ENCODE measurements at regions not wholly inside any gene's neighbourhood (a gene's known extent, or its start where the extent isn't known, plus 50 kb on each side); places are given as distances from the start of the nearest gene placed in this dataset.

DNA sequence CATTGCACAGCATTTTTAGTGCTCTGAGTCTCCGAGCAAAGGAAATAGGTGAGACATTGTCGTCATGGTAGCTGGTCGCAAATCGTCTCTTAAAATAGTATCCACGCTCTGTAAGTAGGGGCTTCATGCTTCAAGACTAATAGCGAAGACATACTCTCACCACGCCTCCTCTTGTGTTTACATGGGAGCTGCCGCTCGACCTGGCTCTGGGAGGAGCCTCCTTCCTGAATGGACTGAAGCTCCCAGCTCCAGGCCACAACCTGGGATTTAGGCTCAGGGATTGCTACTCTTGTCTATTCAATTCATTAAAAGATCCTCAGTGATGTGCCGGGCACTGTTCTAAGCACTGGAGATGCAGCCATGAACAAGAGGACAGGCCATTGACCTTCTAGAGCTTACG is 196.1 kb upstream of the GALNT17 start:
- no peaks in the 10 kb centered on the region for H3K27me3 ChIP-seq (ENCODE audit: insufficient read depth, poor library complexity, severe bottlenecking)
- no peak for DNase-seq (ENCODE audit: low read depth in 1 of 2, low spot score in 1 of 2)
- TF ChIP-seq SPI1 (IDR thresholded peaks at IDR 0.05; ENCODE audit: borderline replicate concordance, low read depth) (no peak), GABPA (IDR thresholded peaks at IDR 0.05; ENCODE audit: low read depth) (no peak), POLR2AphosphoS5 (IDR thresholded peaks at IDR 0.05; ENCODE audit: low read depth) (no peak)
- TF ChIP-seq, protein P1, sequence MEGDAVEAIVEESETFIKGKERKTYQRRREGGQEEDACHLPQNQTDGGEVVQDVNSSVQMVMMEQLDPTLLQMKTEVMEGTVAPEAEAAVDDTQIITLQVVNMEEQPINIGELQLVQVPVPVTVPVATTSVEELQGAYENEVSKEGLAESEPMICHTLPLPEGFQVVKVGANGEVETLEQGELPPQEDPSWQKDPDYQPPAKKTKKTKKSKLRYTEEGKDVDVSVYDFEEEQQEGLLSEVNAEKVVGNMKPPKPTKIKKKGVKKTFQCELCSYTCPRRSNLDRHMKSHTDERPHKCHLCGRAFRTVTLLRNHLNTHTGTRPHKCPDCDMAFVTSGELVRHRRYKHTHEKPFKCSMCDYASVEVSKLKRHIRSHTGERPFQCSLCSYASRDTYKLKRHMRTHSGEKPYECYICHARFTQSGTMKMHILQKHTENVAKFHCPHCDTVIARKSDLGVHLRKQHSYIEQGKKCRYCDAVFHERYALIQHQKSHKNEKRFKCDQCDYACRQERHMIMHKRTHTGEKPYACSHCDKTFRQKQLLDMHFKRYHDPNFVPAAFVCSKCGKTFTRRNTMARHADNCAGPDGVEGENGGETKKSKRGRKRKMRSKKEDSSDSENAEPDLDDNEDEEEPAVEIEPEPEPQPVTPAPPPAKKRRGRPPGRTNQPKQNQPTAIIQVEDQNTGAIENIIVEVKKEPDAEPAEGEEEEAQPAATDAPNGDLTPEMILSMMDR (IDR thresholded peaks at IDR 0.05; ENCODE audit: insufficient read depth, low read length), result no peak
- TF ChIP-seq, protein P2, sequence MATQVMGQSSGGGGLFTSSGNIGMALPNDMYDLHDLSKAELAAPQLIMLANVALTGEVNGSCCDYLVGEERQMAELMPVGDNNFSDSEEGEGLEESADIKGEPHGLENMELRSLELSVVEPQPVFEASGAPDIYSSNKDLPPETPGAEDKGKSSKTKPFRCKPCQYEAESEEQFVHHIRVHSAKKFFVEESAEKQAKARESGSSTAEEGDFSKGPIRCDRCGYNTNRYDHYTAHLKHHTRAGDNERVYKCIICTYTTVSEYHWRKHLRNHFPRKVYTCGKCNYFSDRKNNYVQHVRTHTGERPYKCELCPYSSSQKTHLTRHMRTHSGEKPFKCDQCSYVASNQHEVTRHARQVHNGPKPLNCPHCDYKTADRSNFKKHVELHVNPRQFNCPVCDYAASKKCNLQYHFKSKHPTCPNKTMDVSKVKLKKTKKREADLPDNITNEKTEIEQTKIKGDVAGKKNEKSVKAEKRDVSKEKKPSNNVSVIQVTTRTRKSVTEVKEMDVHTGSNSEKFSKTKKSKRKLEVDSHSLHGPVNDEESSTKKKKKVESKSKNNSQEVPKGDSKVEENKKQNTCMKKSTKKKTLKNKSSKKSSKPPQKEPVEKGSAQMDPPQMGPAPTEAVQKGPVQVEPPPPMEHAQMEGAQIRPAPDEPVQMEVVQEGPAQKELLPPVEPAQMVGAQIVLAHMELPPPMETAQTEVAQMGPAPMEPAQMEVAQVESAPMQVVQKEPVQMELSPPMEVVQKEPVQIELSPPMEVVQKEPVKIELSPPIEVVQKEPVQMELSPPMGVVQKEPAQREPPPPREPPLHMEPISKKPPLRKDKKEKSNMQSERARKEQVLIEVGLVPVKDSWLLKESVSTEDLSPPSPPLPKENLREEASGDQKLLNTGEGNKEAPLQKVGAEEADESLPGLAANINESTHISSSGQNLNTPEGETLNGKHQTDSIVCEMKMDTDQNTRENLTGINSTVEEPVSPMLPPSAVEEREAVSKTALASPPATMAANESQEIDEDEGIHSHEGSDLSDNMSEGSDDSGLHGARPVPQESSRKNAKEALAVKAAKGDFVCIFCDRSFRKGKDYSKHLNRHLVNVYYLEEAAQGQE (IDR thresholded peaks at IDR 0.05; ENCODE audit: insufficient replicate concordance, low read depth), result no peak
- no peak overlapping the region for H3K27ac ChIP-seq (replicated peaks)
- H3K4me3 ChIP-seq (replicated peaks; ENCODE audit: insufficient read depth, low read length), result no peak overlapping the region

DNA sequence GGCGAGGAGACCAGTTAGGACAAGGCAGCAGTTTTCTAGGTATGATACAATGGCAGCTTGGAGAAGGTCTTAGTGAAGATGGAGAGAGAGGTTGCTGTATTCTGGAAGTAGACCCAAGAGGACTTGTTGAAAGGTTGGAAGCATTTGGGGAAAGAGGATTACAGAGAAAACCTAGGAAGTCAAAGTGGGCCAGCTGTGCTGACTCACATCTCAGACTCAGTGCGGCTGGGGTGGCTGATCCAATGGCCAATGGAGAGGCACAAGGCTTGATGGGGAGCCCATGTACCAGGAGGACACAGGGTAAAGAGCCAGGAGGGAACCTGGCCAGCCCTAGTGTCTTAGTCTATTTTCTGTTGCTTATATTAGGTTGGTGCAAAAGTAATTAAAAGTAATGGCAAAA is 194.5 kb upstream of the GALNT17 start:
- TF ChIP-seq SPI1 (IDR thresholded peaks at IDR 0.05; ENCODE audit: borderline replicate concordance, low read depth) (no peak), POLR2AphosphoS5 (IDR thresholded peaks at IDR 0.05; ENCODE audit: low read depth) (no peak)
- Histone ChIP-seq H3K27me3 (ENCODE audit: insufficient read depth, poor library complexity, severe bottlenecking) (no peaks in the 10 kb centered on the region), H3K4me3 (replicated peaks; ENCODE audit: insufficient read depth, low read length) (no peak overlapping the region), H3K27ac (replicated peaks) (no peak overlapping the region)
- no peak for DNase-seq (ENCODE audit: low read depth in 1 of 2, low spot score in 1 of 2)

DNA sequence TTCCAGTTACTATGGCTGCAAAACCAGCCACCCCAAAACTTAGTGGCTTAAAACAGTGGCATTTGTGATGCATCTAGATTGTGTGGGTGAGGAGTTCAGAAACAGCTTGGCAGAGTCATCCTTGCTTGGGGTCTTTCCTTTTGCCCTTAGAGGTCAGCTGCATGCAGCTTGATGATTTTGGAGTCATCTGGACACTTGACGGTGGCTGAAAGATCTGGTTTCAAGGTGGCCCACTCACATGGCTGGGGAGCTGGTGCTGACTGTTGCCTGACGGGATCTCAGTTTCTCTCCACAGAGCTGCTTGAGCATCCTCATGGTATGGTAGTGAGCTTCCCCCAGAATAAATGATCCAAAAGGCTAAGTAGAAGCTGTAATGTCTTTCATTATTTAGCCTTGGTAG is 191.3 kb upstream of the GALNT17 start:
- no peak for TF ChIP-seq GABPA (IDR thresholded peaks at IDR 0.05; ENCODE audit: low read depth)
- TF ChIP-seq POLR2AphosphoS5 (IDR thresholded peaks at IDR 0.05; ENCODE audit: low read depth), result no peak
- TF ChIP-seq SPI1 (IDR thresholded peaks at IDR 0.05; ENCODE audit: borderline replicate concordance, low read depth), result no peak
- TF ChIP-seq, protein P1 (IDR thresholded peaks at IDR 0.05; ENCODE audit: insufficient read depth, low read length), result no peak
- Histone ChIP-seq H3K27ac (replicated peaks) (no peak overlapping the region), H3K27me3 (ENCODE audit: insufficient read depth, poor library complexity, severe bottlenecking) (no peaks in the 10 kb centered on the region), H3K4me3 (replicated peaks; ENCODE audit: insufficient read depth, low read length) (no peak overlapping the region)
- no peak for DNase-seq (ENCODE audit: low read depth in 1 of 2, low spot score in 1 of 2)

DNA sequence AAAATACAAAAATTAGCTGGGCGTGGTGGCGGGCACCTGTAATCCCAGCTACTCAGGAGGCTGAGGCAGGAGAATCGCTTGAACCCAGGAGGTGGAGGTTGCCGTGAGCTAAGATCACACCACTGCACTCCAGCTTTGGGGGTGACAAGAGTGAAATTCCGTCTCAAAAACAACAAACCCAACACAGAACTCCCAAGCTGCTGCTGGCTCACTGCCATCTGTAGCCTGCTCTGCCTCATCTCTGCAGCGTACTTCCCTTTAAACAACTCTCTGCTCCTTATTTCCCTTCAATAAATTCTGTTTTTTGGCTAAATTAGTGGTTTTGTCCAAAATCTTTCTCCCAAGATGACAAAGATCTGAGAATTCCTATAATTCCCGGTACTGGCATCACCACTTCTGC is 189.2 kb upstream of the GALNT17 start:
- TF ChIP-seq, protein P2 (IDR thresholded peaks at IDR 0.05; ENCODE audit: insufficient replicate concordance, low read depth), result no peak
- TF ChIP-seq GABPA (IDR thresholded peaks at IDR 0.05; ENCODE audit: low read depth), result no peak
- no peak for TF ChIP-seq SPI1 (IDR thresholded peaks at IDR 0.05; ENCODE audit: borderline replicate concordance, low read depth)
- TF ChIP-seq, protein P1 (IDR thresholded peaks at IDR 0.05; ENCODE audit: insufficient read depth, low read length), result no peak
- no peak for TF ChIP-seq POLR2AphosphoS5 (IDR thresholded peaks at IDR 0.05; ENCODE audit: low read depth)
- no peak for DNase-seq (ENCODE audit: low read depth in 1 of 2, low spot score in 1 of 2)
- Histone ChIP-seq H3K27me3 (ENCODE audit: insufficient read depth, poor library complexity, severe bottlenecking) (no peaks in the 10 kb centered on the region), H3K4me3 (replicated peaks; ENCODE audit: insufficient read depth, low read length) (no peak overlapping the region), H3K27ac (replicated peaks) (no peak overlapping the region)

All from HL-60 (cell line).